K562 (cell line): ENCODE measurements at regions not wholly inside any gene's neighbourhood (a gene's known extent, or its start where the extent isn't known, plus 50 kb on each side); places are given as distances from the start of the nearest gene placed in this dataset. TPM values are rescaled to one million over a fixed set of nuclear protein-coding genes. Genes with fewer than 3 reads are reported as not detected.

Experiments
- microRNA counts: library from miRNA; unstranded; fragments of <30 nt; microRNA quantifications from one replicate; lab custom pipeline; 2016
- microRNA-seq: library from miRNA; unstranded; fragments of <30 nt; microRNA quantifications from one replicate; pipeline ENCODE4, GENCODE V29; 2018; ENCODE audit warnings: borderline microRNAs expressed
- small RNA-seq: library from RNA; depleted of rRNA; stranded (forward); fragments of <200 nt; gene quantifications from one replicate; pipeline ENCODE3, GENCODE V24; 2014

MicroRNA genes in the stretch of these regions (microRNA counts, 767-probe panel; counts per million panel counts)
- 1,344 counts per million, percentile 32 among the panel's probes with 10 or more counts for microRNA hsa-miR-1268a (lab: Ali Mortazavi, UCI)

Small RNA genes in the stretch of these regions (microRNA-seq; reads per million reads assigned to microRNA genes)
- gene MIR1268A: not detected

Small RNA genes in the stretch of these regions (small RNA-seq; reads per million reads assigned to genes)
- gene MIR1268A: not detected
